ENCODE measurements at regions not wholly inside any gene's neighbourhood (a gene's known extent, or its start where the extent isn't known, plus 50 kb on each side); places are given as distances from the start of the nearest gene placed in this dataset.
"Not testable (repeated sequence)": the region's sequence is repeated elsewhere in the genome, so short reads cannot be mapped to it uniquely, and the experiment has no call there.

DNA sequence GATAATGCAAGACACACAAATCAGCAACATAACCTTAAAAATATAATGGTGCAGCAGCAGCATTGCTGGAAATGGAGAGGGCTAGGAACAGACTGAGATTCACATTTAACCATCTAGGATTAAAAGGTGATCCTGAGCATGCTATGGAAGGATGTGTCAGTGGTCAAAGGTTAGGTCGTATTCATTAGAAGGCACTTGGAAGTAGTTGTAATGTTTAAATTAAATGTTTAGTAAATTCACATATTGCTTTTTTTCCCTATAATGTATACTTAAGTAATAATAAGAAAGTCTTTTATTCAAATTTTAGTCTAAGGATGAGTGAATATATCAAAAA is 368.6 kb upstream of the PDE3A start:
- Histone ChIP-seq H3K36me3 (ENCODE audit: control insufficient read depth, insufficient read depth, low read length) (no peaks in the 10 kb centered on the region), H3K9me3 (ENCODE audit: control insufficient read depth, low read length) (no peaks in the 10 kb centered on the region), H3K27ac (ENCODE audit: insufficient read depth, low read depth, low read length, poor library complexity, severe bottlenecking) (no peak overlapping the region), H3K4me3 (ENCODE audit: insufficient read depth, low read depth, low read length) (no peak overlapping the region), H3K27me3 (ENCODE audit: control insufficient read depth, insufficient read depth, low read length, poor library complexity, severe bottlenecking) (no peaks in the 10 kb centered on the region), H3K4me1 (ENCODE audit: control insufficient read depth, insufficient read depth, low read length) (peaks cover 10% of the 10 kb centered on the region)
- no CpG with 5 or more reads among the region's 1 CpG for WGBS, 2 experiments

DNA sequence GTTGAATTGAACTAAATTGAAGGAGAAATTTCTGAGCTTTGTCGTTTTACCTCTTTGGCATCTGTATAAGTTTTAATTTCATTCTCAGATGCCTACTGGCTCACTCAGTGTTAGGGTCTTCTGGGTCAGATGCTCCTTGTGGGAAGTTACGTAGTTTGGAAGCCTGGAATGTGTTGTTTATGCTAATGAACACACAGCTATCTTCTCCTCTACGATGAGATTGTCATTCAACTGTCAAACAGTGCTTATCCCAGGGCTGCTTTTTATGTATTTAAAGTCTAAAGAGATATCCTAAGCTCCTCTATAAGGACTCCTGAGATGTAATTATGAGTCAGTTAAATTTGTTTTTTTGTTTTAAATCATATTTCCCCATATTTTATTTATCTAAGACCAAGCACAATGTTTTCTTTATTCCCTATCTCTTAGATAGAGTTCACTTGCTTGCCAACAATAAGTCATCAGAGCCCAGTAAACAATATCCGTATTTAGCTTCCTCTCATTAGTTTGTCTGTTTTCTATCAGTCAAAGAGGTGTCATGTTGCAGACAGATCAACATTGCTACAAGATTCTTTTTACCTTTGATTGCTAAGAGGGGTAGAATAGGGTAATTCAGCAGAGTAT is 368.0 kb upstream of the PDE3A start:
- no peaks in the 10 kb centered on the region for H3K27me3 ChIP-seq (ENCODE audit: control insufficient read depth, insufficient read depth, low read length, poor library complexity, severe bottlenecking)
- H3K4me3 ChIP-seq (ENCODE audit: insufficient read depth, low read depth, low read length), result no peak overlapping the region
- no peaks in the 10 kb centered on the region for H3K36me3 ChIP-seq (ENCODE audit: control insufficient read depth, insufficient read depth, low read length)
- 64 to 67% methylated on average over 4 of the region's 4 CpGs for WGBS, 2 experiments
- H3K4me1 ChIP-seq (ENCODE audit: control insufficient read depth, insufficient read depth, low read length), result peaks cover 10% of the 10 kb centered on the region
- no peaks in the 10 kb centered on the region for H3K9me3 ChIP-seq (ENCODE audit: control insufficient read depth, low read length)
- no peak overlapping the region for H3K27ac ChIP-seq (ENCODE audit: insufficient read depth, low read depth, low read length, poor library complexity, severe bottlenecking)

DNA sequence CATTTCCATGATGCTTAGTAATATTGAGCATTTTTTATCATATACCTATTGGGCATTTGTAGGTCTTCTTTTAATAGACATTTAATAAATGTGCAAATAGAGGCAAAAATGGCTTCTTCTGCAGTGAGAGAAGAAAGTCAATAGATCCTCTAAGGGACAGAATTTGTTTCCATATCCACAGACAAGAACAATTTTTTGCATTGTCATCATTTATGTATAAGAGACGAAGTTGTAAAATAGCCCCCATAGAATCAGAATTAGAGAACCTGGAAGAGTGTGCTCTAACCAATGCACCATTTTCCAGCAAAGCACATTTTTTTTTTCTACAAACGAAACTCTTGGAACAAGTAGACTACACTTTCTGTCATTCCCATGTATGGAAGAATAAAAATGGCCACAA is 365.1 kb upstream of the PDE3A start:
- Histone ChIP-seq H3K27me3 (ENCODE audit: control insufficient read depth, insufficient read depth, low read length, poor library complexity, severe bottlenecking) (no peaks in the 10 kb centered on the region), H3K36me3 (ENCODE audit: control insufficient read depth, insufficient read depth, low read length) (no peaks in the 10 kb centered on the region), H3K27ac (ENCODE audit: insufficient read depth, low read depth, low read length, poor library complexity, severe bottlenecking) (no peak overlapping the region), H3K4me1 (ENCODE audit: control insufficient read depth, insufficient read depth, low read length) (peaks cover 10% of the 10 kb centered on the region), H3K9me3 (ENCODE audit: control insufficient read depth, low read length) (no peaks in the 10 kb centered on the region), H3K4me3 (ENCODE audit: insufficient read depth, low read depth, low read length) (no peak overlapping the region)
- 97 to 100% methylated on average over 2 of the region's 2 CpGs for WGBS, 2 experiments

DNA sequence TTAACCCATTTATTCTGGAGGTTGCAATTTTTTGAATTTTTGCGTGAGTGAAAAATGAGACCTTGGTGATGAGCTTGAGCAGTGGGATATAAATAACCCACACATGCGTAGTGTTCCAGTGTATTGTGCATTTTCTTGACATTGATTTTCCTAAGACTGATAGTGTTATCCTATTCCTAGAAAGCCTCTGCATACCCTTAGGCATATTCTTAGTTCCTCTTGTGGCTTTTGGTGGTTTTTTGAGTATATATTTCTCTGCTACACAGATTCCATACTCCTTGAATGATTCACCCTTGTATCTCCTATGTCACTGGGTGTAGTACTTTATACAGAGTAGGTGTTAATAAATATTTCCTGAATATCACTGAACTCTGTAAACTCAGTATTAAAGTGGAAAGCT is 363.4 kb upstream of the PDE3A start:
- 93 to 100% methylated on average over 2 of the region's 2 CpGs for WGBS, 2 experiments
- H3K9me3 ChIP-seq (ENCODE audit: control insufficient read depth, low read length), result no peaks in the 10 kb centered on the region
- H3K27me3 ChIP-seq (ENCODE audit: control insufficient read depth, insufficient read depth, low read length, poor library complexity, severe bottlenecking), result no peaks in the 10 kb centered on the region
- peaks cover 7% of the 10 kb centered on the region for H3K4me1 ChIP-seq (ENCODE audit: control insufficient read depth, insufficient read depth, low read length)
- H3K4me3 ChIP-seq (ENCODE audit: insufficient read depth, low read depth, low read length), result no peak overlapping the region
- no peak overlapping the region for H3K27ac ChIP-seq (ENCODE audit: insufficient read depth, low read depth, low read length, poor library complexity, severe bottlenecking)
- no peaks in the 10 kb centered on the region for H3K36me3 ChIP-seq (ENCODE audit: control insufficient read depth, insufficient read depth, low read length)

DNA sequence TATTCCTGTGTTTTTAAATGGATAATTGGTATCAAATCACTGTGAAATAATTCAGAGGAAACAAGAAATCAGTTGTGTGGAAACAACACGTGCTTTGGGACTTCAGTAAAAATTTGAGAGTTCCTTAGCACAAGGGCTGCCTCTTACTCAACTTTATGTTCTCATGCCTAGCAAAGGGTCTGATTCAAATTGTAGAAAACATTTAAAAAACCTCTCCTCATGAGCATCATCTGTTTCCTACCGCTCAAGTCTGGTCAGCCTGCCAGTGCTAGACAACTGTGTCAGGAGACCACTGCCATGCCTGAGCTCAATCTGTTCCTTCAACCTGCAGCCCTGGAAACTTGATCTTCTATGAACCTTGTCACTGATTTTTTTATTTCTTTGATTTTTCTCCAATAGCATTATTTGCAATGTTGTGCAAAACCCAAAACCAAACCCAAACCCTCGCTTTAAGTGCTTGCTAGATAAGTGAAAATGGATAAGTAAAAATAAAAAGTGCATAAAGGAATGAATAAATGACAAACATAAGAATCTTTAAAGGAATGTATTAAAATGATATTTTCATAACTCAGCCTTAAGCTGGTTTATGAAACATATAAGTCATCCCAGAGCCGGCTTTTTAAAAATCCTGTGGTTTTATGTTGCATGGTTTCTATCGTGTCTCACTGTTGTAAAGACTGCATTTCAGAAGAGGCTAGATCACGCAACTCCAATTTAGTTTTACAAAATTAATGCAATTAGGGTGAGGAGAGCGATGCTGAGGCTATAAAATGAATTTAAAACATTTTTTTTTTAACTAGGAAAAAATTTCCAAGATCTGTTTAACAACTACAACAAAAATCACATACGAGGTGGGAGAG is 361.2 kb upstream of the PDE3A start:
- Histone ChIP-seq H3K4me3 (ENCODE audit: insufficient read depth, low read depth, low read length) (no peak overlapping the region), H3K27me3 (ENCODE audit: control insufficient read depth, insufficient read depth, low read length, poor library complexity, severe bottlenecking) (no peaks in the 10 kb centered on the region), H3K9me3 (ENCODE audit: control insufficient read depth, low read length) (no peaks in the 10 kb centered on the region), H3K27ac (ENCODE audit: insufficient read depth, low read depth, low read length, poor library complexity, severe bottlenecking) (no peak overlapping the region), H3K36me3 (ENCODE audit: control insufficient read depth, insufficient read depth, low read length) (no peaks in the 10 kb centered on the region), H3K4me1 (ENCODE audit: control insufficient read depth, insufficient read depth, low read length) (no peaks in the 10 kb centered on the region)
- 88 to 95% methylated on average over 6 of the region's 8 CpGs for WGBS, 2 experiments

DNA sequence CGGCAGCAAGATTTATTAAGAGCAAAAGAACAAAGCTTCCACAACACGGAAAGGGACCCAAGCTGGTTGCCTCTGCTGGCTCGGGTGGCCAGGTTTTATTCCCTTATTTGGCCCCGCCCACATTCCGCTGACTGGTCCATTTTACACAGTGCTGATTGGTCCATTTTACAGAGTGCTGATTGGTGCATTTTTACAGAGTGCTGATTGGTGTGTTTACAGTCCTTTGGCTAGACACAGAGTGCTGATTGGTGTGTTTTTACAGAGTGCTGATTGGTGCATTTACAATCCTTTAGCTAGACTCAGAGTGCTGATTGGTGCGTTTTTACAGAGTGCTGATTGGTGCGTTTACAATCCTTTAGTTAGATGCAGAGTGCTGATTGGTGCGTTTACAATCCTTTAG is 358.4 kb upstream of the PDE3A start:
- not testable (repeated sequence) for H3K4me3 ChIP-seq (ENCODE audit: insufficient read depth, low read depth, low read length); H3K4me1 ChIP-seq (ENCODE audit: control insufficient read depth, insufficient read depth, low read length); H3K9me3 ChIP-seq (ENCODE audit: control insufficient read depth, low read length); H3K27ac ChIP-seq (ENCODE audit: insufficient read depth, low read depth, low read length, poor library complexity, severe bottlenecking); H3K27me3 ChIP-seq (ENCODE audit: control insufficient read depth, insufficient read depth, low read length, poor library complexity, severe bottlenecking); H3K36me3 ChIP-seq (ENCODE audit: control insufficient read depth, insufficient read depth, low read length)
- WGBS, 2 experiments, result 95% methylated on average over 8 of the region's 8 CpGs

DNA sequence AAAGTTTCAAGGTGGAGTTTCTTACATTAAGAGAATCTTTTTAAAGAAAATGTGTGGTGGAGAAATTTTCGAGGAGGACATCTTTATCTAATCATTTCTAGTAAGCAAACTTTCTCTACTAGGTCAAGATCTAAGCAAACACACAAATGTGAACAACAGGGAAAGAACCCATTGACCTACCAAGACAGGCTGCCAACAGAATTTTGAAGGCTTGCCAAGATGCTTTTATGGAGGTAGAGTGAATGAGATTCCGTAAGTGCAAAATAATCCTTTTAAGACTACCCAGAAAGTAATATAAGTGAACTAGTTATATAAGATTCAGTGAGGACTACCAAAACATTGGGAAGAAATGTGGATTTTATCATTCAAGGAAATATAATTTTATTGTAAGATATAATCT is 357.1 kb upstream of the PDE3A start:
- Histone ChIP-seq H3K27me3 (ENCODE audit: control insufficient read depth, insufficient read depth, low read length, poor library complexity, severe bottlenecking) (no peaks in the 10 kb centered on the region), H3K36me3 (ENCODE audit: control insufficient read depth, insufficient read depth, low read length) (no peaks in the 10 kb centered on the region), H3K9me3 (ENCODE audit: control insufficient read depth, low read length) (no peaks in the 10 kb centered on the region), H3K4me3 (ENCODE audit: insufficient read depth, low read depth, low read length) (no peak overlapping the region), H3K27ac (ENCODE audit: insufficient read depth, low read depth, low read length, poor library complexity, severe bottlenecking) (no peak overlapping the region), H3K4me1 (ENCODE audit: control insufficient read depth, insufficient read depth, low read length) (no peaks in the 10 kb centered on the region)
- 100% methylated on average over 1 of the region's 2 CpGs; no CpG with 5 or more reads in 1 of the 2 experiments for WGBS, 2 experiments

DNA sequence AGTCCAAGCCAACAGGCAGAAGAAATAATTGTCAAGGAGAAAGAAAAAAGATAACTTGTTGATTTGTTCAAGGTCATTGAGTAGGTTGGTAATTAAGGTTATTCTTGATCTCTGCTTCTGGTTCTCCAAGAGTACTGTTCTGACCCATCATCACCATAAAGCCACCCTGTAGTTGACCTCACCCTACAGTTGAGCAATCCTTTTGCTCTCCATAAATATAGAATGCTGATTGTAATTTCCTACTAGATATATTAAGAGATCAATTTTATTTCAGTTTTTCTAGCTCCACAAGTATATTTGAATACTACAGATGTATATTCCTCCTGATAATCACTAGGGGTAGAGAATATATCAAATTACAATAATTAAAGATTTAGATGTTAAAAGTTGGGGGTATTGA is 350.5 kb upstream of the PDE3A start:
- no peaks in the 10 kb centered on the region for H3K27me3 ChIP-seq (ENCODE audit: control insufficient read depth, insufficient read depth, low read length, poor library complexity, severe bottlenecking)
- H3K36me3 ChIP-seq (ENCODE audit: control insufficient read depth, insufficient read depth, low read length), result no peaks in the 10 kb centered on the region
- H3K27ac ChIP-seq (ENCODE audit: insufficient read depth, low read depth, low read length, poor library complexity, severe bottlenecking), result no peak overlapping the region
- no peak overlapping the region for H3K4me3 ChIP-seq (ENCODE audit: insufficient read depth, low read depth, low read length)
- no peaks in the 10 kb centered on the region for H3K9me3 ChIP-seq (ENCODE audit: control insufficient read depth, low read length)
- no peaks in the 10 kb centered on the region for H3K4me1 ChIP-seq (ENCODE audit: control insufficient read depth, insufficient read depth, low read length)

DNA sequence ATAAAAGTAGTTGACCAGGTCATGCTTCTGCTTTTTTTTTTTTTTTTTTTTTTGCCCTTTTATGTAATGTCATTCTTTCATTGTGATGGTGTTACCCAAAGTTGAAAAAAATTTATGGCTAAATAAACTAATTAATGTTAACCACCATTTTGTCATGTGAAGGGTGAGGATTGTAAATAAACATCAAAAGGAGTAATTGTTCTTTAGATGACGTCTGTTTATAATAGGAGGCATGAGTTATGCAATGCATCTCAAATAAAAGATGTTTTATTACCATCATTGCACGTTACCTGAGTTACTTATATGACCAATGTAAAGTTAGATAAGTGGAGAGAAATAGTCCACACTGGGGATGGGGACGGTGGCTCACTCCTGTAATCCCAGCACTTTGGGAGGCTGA is 349.9 kb upstream of the PDE3A start:
- 63 to 64% methylated on average over 3 of the region's 3 CpGs for WGBS, 2 experiments
- Histone ChIP-seq H3K4me3 (ENCODE audit: insufficient read depth, low read depth, low read length) (no peak overlapping the region), H3K27me3 (ENCODE audit: control insufficient read depth, insufficient read depth, low read length, poor library complexity, severe bottlenecking) (no peaks in the 10 kb centered on the region), H3K9me3 (ENCODE audit: control insufficient read depth, low read length) (no peaks in the 10 kb centered on the region), H3K4me1 (ENCODE audit: control insufficient read depth, insufficient read depth, low read length) (no peaks in the 10 kb centered on the region), H3K36me3 (ENCODE audit: control insufficient read depth, insufficient read depth, low read length) (no peaks in the 10 kb centered on the region), H3K27ac (ENCODE audit: insufficient read depth, low read depth, low read length, poor library complexity, severe bottlenecking) (no peak overlapping the region)

DNA sequence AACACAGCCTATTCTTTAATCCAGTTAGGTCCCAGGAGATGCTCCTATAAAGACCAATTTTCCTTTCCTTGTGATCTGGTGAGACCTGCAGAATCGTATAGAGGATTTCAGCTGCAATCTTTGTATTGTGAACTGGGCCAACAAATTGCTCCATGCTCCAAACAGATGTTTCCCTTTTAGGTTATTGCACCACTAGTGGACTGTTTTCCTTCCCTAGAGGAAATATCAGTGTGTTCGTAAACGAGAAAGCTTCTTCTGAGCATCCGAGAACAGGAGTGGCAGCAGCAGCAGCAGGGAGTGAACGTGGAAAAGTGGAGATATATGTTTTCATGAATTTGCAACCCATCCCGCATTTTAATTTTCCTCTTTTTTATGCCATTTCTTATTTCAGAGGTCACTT is 344.1 kb upstream of the PDE3A start:
- 82 to 98% methylated on average over 5 of the region's 6 CpGs for WGBS, 2 experiments
- Histone ChIP-seq H3K9me3 (ENCODE audit: control insufficient read depth, low read length) (no peaks in the 10 kb centered on the region), H3K36me3 (ENCODE audit: control insufficient read depth, insufficient read depth, low read length) (no peaks in the 10 kb centered on the region), H3K4me1 (ENCODE audit: control insufficient read depth, insufficient read depth, low read length) (no peaks in the 10 kb centered on the region), H3K27me3 (ENCODE audit: control insufficient read depth, insufficient read depth, low read length, poor library complexity, severe bottlenecking) (no peaks in the 10 kb centered on the region), H3K4me3 (ENCODE audit: insufficient read depth, low read depth, low read length) (no peak overlapping the region), H3K27ac (ENCODE audit: insufficient read depth, low read depth, low read length, poor library complexity, severe bottlenecking) (no peak overlapping the region)
